ENCODE measurements at regions not wholly inside any gene's neighbourhood (a gene's known extent, or its start where the extent isn't known, plus 50 kb on each side); places are given as distances from the start of the nearest gene placed in this dataset.

- H3K4me1 ChIP-seq (ENCODE audit: control insufficient read depth in 1 of 2, insufficient read depth in 2 of 2, low read length in 2 of 2) = peaks cover 56 to 63% of the 10 kb centered on the region in 2 experiments
- H3K27me3 ChIP-seq (ENCODE audit: insufficient read depth, low read length) = no peaks in the 10 kb centered on the region
- ATAC-seq = no peak
- BruUV-seq (replicated peaks) = no TSS peak
- no peak for TF ChIP-seq CBX3 (IDR thresholded peaks at IDR 0.05; ENCODE audit: low read depth)
- no peak overlapping the region for H3K9ac ChIP-seq (ENCODE audit: low read length)
- H3K4me3 ChIP-seq (replicated peaks in 1 of 2; ENCODE audit: low read depth in 1 of 2, low read length in 2 of 2) = no peak overlapping the region
- H3K27ac ChIP-seq (ENCODE audit: low read depth, low read length) = no peak overlapping the region; the same call in 1 of the 2 replicates
- intact Hi-C loops (cut with micrococcal nuclease) = loop anchor here (10.0 kb wide), 1 partner anchor 235 kb away; no protein-coding TSS in a partner anchor
- H2AFZ ChIP-seq (ENCODE audit: low read depth, low read length, poor library complexity, severe bottlenecking) = no peak overlapping the region
- ChIA-PET RAD21 (ENCODE audit: low non-redundant PET in 1 of 2, low total read pairs in 2 of 2, uncharacterized antibody in 2 of 2, unreplicated experiment in 2 of 2) (no interaction called here), POLR2A (interaction anchor here (1.0 kb wide), 1 partner anchor 9 kb away, joined by 3 read pairs; no protein-coding TSS in a partner anchor), CTCF (no interaction called here)
- H4K20me1 ChIP-seq (ENCODE audit: insufficient read depth) = peaks cover 4% of the 10 kb centered on the region; the same call in 1 of the 2 replicates
- H3K36me3 ChIP-seq (ENCODE audit: control insufficient read depth in 1 of 2, insufficient read depth in 2 of 2, low read length in 2 of 2) = no peaks in the 10 kb centered on the region
- peaks cover 86% of the 10 kb centered on the region for H3K79me2 ChIP-seq (ENCODE audit: insufficient read depth, low read length)
- no peak for DNase-seq (ENCODE audit: low read depth, low spot score)
- H3K4me2 ChIP-seq (ENCODE audit: low read length) = peak overlapping the region; percentile 17; the same call in 1 of the 2 replicates
- H3K9me3 ChIP-seq (ENCODE audit: control insufficient read depth in 1 of 2, insufficient read depth in 1 of 2, low read depth in 1 of 2, low read length in 2 of 2) = no peaks in the 10 kb centered on the region
- no peaks in the 10 kb centered on the region for H3K9me2 ChIP-seq (ENCODE audit: insufficient read depth)
Observed at GRCh38 chr12:124509676-124510300, 57.6 kb downstream of the NCOR2 start.

GRCh38 chr12:124509300-124509675, 58.1 kb downstream of the NCOR2 start:
- H3K4me1 ChIP-seq (ENCODE audit: control insufficient read depth in 1 of 2, insufficient read depth in 2 of 2, low read length in 2 of 2) = peaks cover 52 to 58% of the 10 kb centered on the region in 2 experiments

More at GRCh38 chr12:124509300-124509675, 58.1 kb downstream of the NCOR2 start:
- CTCF ChIA-PET = no interaction called here
- H3K36me3 ChIP-seq (ENCODE audit: control insufficient read depth in 1 of 2, insufficient read depth in 2 of 2, low read length in 2 of 2) = no peaks in the 10 kb centered on the region
- H3K9me2 ChIP-seq (ENCODE audit: insufficient read depth) = no peaks in the 10 kb centered on the region
- no peak overlapping the region for H3K27ac ChIP-seq (ENCODE audit: low read depth, low read length)
- no peaks in the 10 kb centered on the region for H3K27me3 ChIP-seq (ENCODE audit: insufficient read depth, low read length)
- ATAC-seq = no peak
- H4K20me1 ChIP-seq (ENCODE audit: insufficient read depth) = peaks cover 1% of the 10 kb centered on the region; the same call in 1 of the 2 replicates
- peaks cover 85% of the 10 kb centered on the region for H3K79me2 ChIP-seq (ENCODE audit: insufficient read depth, low read length)
- RAD21 ChIA-PET (ENCODE audit: low non-redundant PET in 1 of 2, low total read pairs in 2 of 2, uncharacterized antibody in 2 of 2, unreplicated experiment in 2 of 2) = no interaction called here
- POLR2A ChIA-PET = interaction anchor here (1.0 kb wide), 1 partner anchor 9 kb away, joined by 3 read pairs; no protein-coding TSS in a partner anchor
- intact Hi-C loops (cut with micrococcal nuclease) = no loop called here
- no peak overlapping the region for H2AFZ ChIP-seq (ENCODE audit: low read depth, low read length, poor library complexity, severe bottlenecking)
- TF ChIP-seq SIN3A (IDR thresholded peaks at IDR 0.05; ENCODE audit: low read depth) (no peak), EZH2phosphoT487 (IDR thresholded peaks at IDR 0.05; ENCODE audit: borderline replicate concordance) (no peak), ZFX (IDR thresholded peaks at IDR 0.05) (no peak), CEBPB (IDR thresholded peaks at IDR 0.05; ENCODE audit: low read depth) (no peak), ELF1 (IDR thresholded peaks at IDR 0.05; ENCODE audit: borderline replicate concordance, low read depth) (no peak), YY1 (IDR thresholded peaks at IDR 0.05; ENCODE audit: extremely low read depth, insufficient replicate concordance, low read depth, low read length) (no peak), POLR2AphosphoS5 (IDR thresholded peaks at IDR 0.05; ENCODE audit: low read depth, low read length) (no peak), CBX3 (IDR thresholded peaks at IDR 0.05; ENCODE audit: low read depth) (no peak), EGR1 (IDR thresholded peaks at IDR 0.05; ENCODE audit: low read depth) (no peak)
- TF ChIP-seq, protein P1, sequence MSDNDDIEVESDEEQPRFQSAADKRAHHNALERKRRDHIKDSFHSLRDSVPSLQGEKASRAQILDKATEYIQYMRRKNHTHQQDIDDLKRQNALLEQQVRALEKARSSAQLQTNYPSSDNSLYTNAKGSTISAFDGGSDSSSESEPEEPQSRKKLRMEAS (IDR thresholded peaks at IDR 0.05) = no peak
- no peak overlapping the region for H3K4me3 ChIP-seq (replicated peaks in 1 of 2; ENCODE audit: low read depth in 1 of 2, low read length in 2 of 2)
- BruUV-seq (replicated peaks) = no TSS peak
- H3K9ac ChIP-seq (ENCODE audit: low read length) = no peak overlapping the region
- no peaks in the 10 kb centered on the region for H3K9me3 ChIP-seq (ENCODE audit: control insufficient read depth in 1 of 2, insufficient read depth in 1 of 2, low read depth in 1 of 2, low read length in 2 of 2)
- peak overlapping the region; percentile 30; the same call in 1 of the 2 replicates for H3K4me2 ChIP-seq (ENCODE audit: low read length)
- no peak for DNase-seq (ENCODE audit: low read depth, low spot score)
